ENCODE measurements at regions not wholly inside any gene's neighbourhood (a gene's known extent, or its start where the extent isn't known, plus 50 kb on each side); places are given as distances from the start of the nearest gene placed in this dataset.

- Histone ChIP-seq H3F3A (ENCODE audit: control insufficient read depth, insufficient read depth) (no peaks in the 10 kb centered on the region), H3K27ac (ENCODE audit: low read depth, low read length) (no peak overlapping the region), H3K9me2 (replicated peaks; ENCODE audit: control insufficient read depth, low read length) (no peaks in the 10 kb centered on the region), H3K4me1 (ENCODE audit: control insufficient read depth, low read length) (no peaks in the 10 kb centered on the region), H3K79me2 (ENCODE audit: control insufficient read depth, low read length) (no peaks in the 10 kb centered on the region), H4K20me1 (ENCODE audit: control insufficient read depth, insufficient read depth, low read depth, low read length) (no peaks in the 10 kb centered on the region), H3K36me3 (ENCODE audit: control insufficient read depth, low read length) (no peaks in the 10 kb centered on the region), H3K4me3 (ENCODE audit: low read length) (no peak overlapping the region), H3K9me3 (ENCODE audit: control insufficient read depth, insufficient read depth, low read length) (no peaks in the 10 kb centered on the region), H3K27me3 (ENCODE audit: control insufficient read depth, low read length) (no peaks in the 10 kb centered on the region), H3K4me2 (ENCODE audit: low read length) (no peak overlapping the region)
- TF ChIP-seq CTCF (IDR thresholded peaks at IDR 0.05; ENCODE audit: low read depth, low read length, poor library complexity, severe bottlenecking) (no peak), EZH2phosphoT487 (IDR thresholded peaks at IDR 0.05; ENCODE audit: borderline replicate concordance, low read length) (no peak)
Measured at GRCh38 chr5:15391704-15392397, 108.1 kb upstream of the FBXL7 start.

GRCh38 chr5:15388866-15389265, 111.1 kb upstream of the FBXL7 start:
- no peaks in the 10 kb centered on the region for H3K4me1 ChIP-seq (ENCODE audit: control insufficient read depth, low read length)
- H3K27me3 ChIP-seq (ENCODE audit: control insufficient read depth, low read length) = no peaks in the 10 kb centered on the region
- H3K79me2 ChIP-seq (ENCODE audit: control insufficient read depth, low read length) = no peaks in the 10 kb centered on the region
- H3K9me2 ChIP-seq (replicated peaks; ENCODE audit: control insufficient read depth, low read length) = no peaks in the 10 kb centered on the region
- H3K4me3 ChIP-seq (ENCODE audit: low read length) = no peak overlapping the region
- no peak overlapping the region for H3K4me2 ChIP-seq (ENCODE audit: low read length)
- no peak for TF ChIP-seq EZH2phosphoT487 (IDR thresholded peaks at IDR 0.05; ENCODE audit: borderline replicate concordance, low read length)
- no peak for TF ChIP-seq CTCF (IDR thresholded peaks at IDR 0.05; ENCODE audit: low read depth, low read length, poor library complexity, severe bottlenecking)
- no peaks in the 10 kb centered on the region for H3K36me3 ChIP-seq (ENCODE audit: control insufficient read depth, low read length)
- peaks cover 7% of the 10 kb centered on the region; the same call in 1 of the 2 replicates for H3K9me3 ChIP-seq (ENCODE audit: control insufficient read depth, insufficient read depth, low read length)
- H4K20me1 ChIP-seq (ENCODE audit: control insufficient read depth, insufficient read depth, low read depth, low read length) = no peaks in the 10 kb centered on the region
- H3K27ac ChIP-seq (ENCODE audit: low read depth, low read length) = no peak overlapping the region
- no peaks in the 10 kb centered on the region for H3F3A ChIP-seq (ENCODE audit: control insufficient read depth, insufficient read depth)

- TF ChIP-seq EZH2phosphoT487 (IDR thresholded peaks at IDR 0.05; ENCODE audit: borderline replicate concordance, low read length) (no peak), CTCF (IDR thresholded peaks at IDR 0.05; ENCODE audit: low read depth, low read length, poor library complexity, severe bottlenecking) (no peak)
- Histone ChIP-seq H3K27ac (ENCODE audit: low read depth, low read length) (no peak overlapping the region), H3K4me1 (ENCODE audit: control insufficient read depth, low read length) (no peaks in the 10 kb centered on the region), H3K79me2 (ENCODE audit: control insufficient read depth, low read length) (no peaks in the 10 kb centered on the region), H3K36me3 (ENCODE audit: control insufficient read depth, low read length) (no peaks in the 10 kb centered on the region), H3K9me2 (replicated peaks; ENCODE audit: control insufficient read depth, low read length) (no peaks in the 10 kb centered on the region), H4K20me1 (ENCODE audit: control insufficient read depth, insufficient read depth, low read depth, low read length) (no peaks in the 10 kb centered on the region), H3K9me3 (ENCODE audit: control insufficient read depth, insufficient read depth, low read length) (peaks cover 7% of the 10 kb centered on the region; the same call in 1 of the 2 replicates), H3K4me3 (ENCODE audit: low read length) (no peak overlapping the region), H3K27me3 (ENCODE audit: control insufficient read depth, low read length) (no peaks in the 10 kb centered on the region), H3K4me2 (ENCODE audit: low read length) (no peak overlapping the region), H3F3A (ENCODE audit: control insufficient read depth, insufficient read depth) (no peaks in the 10 kb centered on the region)
Measured at GRCh38 chr5:15387931-15388524, 112.0 kb upstream of the FBXL7 start.

Measured in DOHH2 (cell line).